Panc1 (cell line): ENCODE measurements at regions not wholly inside any gene's neighbourhood (a gene's known extent, or its start where the extent isn't known, plus 50 kb on each side); places are given as distances from the start of the nearest gene placed in this dataset.

ENCODE experiments used
- CTCF ChIP-seq: fragments of 450-650 bp; IDR thresholded peaks from 2 replicates; pipeline ENCODE4 v1.5.1; 2017; ENCODE audit warnings: mild to moderate bottlenecking
- POLR2AphosphoS5 ChIP-seq: IDR thresholded peaks from 2 replicates; pipeline ENCODE4 v1.6.1; 2012; ENCODE audit warnings: mild to moderate bottlenecking, low read depth, low read length, moderate library complexity
- REST ChIP-seq, 2 experiments: IDR thresholded peaks; 2 replicates each; pipeline ENCODE4 v1.6.1; 2011 to 2012; ENCODE audit warnings: low read depth in 2 of 2, control low read depth in 1 of 2, low read length in 1 of 2, mild to moderate bottlenecking in 1 of 2, moderate library complexity in 1 of 2; ENCODE audit not compliant: insufficient read depth in 1 of 2
- SIN3A ChIP-seq: IDR thresholded peaks from 2 replicates; pipeline ENCODE4 v1.6.1; 2012; ENCODE audit warnings: low read depth, mild to moderate bottlenecking, low read length, moderate library complexity, borderline replicate concordance; ENCODE audit not compliant: insufficient read depth
- TCF7L2 ChIP-seq: IDR thresholded peaks from 2 replicates; pipeline ENCODE4 v1.6.1; 2011; ENCODE audit warnings: mild to moderate bottlenecking, low read depth, low read length, inconsistent platforms

- TF ChIP-seq CTCF (no peak), REST (IDR thresholded peaks at IDR 0.05; ENCODE audit: insufficient read depth in 1 of 2, low read depth in 2 of 2, low read length in 1 of 2) (no peak), POLR2AphosphoS5 (no peak), TCF7L2 (no peak), SIN3A (no peak)
These were observed 439.7 kb upstream of the IGFBP3 start for GRCh38 chr7:46360811-46361210.
